NCI-H526 treated with DMSO at 0.1 percent for 48 hours (cell line): ENCODE measurements at regions not wholly inside any gene's neighbourhood (a gene's known extent, or its start where the extent isn't known, plus 50 kb on each side); places are given as distances from the start of the nearest gene placed in this dataset.
"Not testable (repeated sequence)": the region's sequence is repeated elsewhere in the genome, so short reads cannot be mapped to it uniquely, and the experiment has no call there.

Experiments
- DNase-seq: peaks from one replicate; lab custom pipeline; 2025; lab: John Stamatoyannopoulos, UW

DNA sequence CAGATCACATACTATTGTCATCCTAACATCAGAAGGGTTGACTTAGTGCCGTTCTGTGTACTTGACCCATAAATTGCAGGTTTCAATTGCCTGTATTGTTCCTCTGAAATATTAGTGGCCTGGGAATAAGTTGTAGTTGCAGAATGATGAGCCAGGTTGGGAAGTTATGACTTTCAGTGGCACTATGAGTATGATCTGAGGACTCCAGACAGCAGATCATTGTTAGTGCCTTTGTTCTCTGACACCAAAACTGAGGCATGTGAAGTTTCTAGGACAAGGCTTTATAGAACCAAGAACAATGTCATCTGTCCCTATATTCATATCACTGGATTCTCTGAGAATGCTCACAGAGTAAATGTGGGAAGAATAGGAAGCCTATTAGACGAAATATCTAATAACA lies 403.7 kb downstream of the STK39 start:
- no peak for DNase-seq

DNA sequence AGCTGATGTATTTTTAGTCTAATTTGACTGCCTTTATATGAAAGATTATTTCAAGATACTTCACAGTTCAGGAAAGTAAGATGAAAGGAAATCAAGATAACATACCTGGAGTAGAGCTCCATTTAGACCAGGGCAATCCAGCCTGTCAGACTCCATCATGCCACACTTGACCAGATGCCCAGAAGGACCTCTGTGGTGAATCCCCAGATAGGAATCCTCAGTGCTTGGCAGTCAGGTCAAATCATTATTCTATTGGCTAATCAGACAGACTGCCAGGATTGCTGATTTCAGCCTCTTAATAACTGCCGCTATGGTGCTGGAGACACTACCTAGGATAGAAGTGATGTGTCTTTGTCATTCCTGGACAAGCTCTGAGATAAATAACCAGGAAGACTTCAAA lies 404.2 kb downstream of the STK39 start:
- no peak for DNase-seq

DNA sequence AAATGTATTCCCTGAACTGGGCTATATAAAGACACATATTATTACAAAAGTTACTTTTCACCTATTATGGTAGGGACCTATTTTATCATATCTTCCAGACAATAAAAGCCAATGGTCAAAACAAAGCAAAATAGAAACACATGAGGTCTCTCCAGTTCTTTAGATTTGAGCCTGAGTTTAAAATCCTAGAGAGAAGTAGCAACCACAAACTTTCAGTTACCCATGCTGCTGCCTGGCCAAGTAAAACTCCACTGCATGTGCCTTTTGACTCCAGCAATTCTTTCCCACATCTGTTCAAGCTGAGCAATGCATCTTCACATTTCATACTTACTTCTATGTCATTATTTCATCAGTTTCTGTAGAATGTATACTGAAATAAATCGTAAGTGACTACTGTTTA lies 405.3 kb downstream of the STK39 start:
- no peak for DNase-seq

GRCh38 chr2:167835290-167835689 lies 412.1 kb downstream of the STK39 start:
- DNase-seq, result not testable (repeated sequence)

- no peak for DNase-seq
These were observed 412.7 kb downstream of the STK39 start for GRCh38 chr2:167834707-167835106.

DNA sequence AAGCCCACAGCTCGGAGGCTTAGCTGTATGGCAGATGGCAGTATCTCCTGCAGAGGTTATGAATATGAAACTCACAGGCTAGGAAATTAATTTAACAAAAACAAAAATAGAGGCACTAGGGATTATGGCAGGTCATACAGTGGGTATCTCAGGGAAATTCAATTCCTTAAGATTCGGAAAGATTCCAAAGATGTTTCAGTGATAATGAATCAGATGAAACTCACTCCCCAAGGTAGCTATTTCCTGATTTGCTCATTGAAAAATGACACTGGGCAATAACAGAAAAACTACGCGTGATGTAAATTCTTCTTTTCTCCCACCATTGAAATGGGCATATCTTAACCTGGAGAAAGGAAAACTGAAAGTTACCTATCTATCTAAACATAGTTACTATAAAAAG lies 414.1 kb downstream of the STK39 start:
- DNase-seq, result no peak

- peak; percentile 73 for DNase-seq
These were observed 414.5 kb downstream of the STK39 start for GRCh38 chr2:167832868-167833287.

GRCh38 chr2:167827352-167828097 lies 419.9 kb downstream of the STK39 start:
- no peak for DNase-seq

DNA sequence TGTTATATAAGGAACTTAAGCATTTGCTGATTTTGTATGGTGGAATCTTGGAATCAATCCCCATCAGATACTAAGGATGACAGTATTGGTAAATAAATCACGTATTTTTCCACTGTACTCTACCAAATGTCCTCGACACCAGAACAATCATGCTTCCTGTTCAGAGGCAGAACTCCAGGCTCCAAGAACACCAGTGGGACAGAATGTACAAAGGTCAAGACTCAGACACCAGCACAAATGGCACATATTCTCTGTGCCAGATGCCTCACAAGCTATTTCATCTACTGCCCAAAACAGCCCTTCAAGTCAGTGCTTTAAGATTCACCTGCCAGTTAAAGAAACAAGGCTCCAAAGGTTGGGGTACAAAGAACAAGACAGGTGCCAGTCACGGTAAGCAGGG lies 420.5 kb downstream of the STK39 start:
- no peak for DNase-seq

DNA sequence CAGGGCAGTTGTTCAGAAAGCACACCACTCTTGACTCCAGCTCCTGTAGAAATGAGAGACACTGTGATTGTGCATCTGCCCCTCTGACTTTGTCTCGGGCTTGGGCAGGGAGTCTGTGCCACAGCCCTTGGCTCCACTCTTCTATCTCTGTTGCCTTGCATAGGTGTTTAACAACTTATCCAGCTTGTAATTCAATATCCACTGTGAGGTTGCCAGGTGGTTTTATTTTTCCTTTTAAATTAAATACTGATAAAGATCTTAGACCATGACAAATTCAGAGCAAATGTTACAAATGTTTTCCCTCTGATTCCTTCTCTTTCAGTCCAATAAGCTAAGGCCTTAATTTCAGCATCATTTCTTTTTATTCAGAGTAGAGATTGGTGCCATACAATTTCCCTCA lies 421.7 kb downstream of the STK39 start:
- no peak for DNase-seq

DNA sequence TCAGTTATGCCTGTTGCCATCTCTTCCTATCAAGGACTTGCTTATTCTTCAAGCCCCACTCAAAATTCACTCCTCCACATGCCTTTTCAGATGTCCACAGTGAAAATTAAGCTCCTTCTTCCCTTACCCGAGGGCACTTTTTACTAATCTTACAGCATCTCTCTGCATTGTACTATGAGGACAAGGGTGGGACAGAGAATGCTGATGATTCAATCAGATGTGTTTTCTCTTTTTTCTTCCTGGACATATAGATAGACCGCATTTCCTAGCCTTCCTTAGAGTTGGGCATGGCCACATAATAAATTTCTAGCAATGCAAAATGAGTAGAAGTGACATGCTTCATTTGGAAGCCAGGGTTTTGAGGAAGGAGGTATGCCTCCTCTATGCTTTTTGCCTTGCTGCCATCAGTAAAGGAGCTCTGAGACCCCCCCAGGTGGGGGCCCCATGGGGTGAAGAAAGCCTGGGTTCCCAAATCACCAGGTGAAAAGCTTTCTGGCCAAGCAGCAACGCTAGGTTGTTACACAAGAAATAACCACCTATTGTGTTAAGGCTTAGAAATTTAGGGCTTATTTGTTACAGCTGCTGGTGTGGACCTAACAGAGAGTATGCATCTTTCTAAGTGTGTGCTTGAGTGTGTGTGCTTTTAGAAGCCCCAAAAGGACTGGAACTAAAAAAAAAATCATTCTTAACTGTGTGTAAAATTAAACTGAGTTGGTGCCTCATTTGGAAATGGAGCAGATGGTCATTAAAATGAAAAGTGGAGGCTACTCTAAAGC lies 424.5 kb downstream of the STK39 start:
- no peak for DNase-seq

DNA sequence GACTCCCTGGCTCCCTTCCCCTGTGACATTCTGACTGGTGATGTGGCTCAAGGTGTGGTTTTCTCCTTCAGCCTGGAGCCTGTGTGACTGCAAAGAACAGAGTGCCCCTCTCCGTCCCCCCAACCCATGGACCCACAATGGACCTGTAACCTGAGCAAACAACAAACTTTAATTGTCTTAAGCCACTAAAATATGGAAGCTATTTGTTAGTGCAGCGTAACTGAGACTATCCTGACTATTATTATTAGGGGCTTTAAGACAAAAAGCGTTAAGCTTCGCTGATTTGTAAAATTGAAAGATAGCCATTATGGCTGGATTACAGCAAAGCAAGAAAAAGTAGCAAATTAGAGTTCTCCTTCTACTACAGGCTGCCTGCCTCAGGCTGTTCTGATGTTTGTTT lies 426.9 kb downstream of the STK39 start:
- DNase-seq, result no peak

DNA sequence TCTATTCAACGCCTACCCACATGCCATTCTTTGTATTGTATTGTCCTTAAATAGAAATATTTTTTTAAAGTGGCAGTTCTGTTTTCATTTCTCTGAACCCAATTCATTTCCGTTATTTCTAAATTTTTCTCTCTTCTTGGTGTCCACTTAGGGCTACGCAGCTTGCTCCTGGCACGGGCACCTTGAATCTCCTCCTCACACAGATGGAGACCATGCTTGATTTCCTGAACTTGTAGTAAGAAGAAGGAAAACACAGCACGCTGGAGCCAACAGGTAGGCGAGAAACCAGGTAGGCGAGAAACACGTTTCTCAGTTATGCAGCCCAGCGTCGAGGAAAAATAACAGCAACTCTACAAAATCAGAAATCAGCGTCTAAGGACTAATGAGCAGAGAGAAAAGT lies 428.9 kb downstream of the STK39 start:
- no peak for DNase-seq

DNA sequence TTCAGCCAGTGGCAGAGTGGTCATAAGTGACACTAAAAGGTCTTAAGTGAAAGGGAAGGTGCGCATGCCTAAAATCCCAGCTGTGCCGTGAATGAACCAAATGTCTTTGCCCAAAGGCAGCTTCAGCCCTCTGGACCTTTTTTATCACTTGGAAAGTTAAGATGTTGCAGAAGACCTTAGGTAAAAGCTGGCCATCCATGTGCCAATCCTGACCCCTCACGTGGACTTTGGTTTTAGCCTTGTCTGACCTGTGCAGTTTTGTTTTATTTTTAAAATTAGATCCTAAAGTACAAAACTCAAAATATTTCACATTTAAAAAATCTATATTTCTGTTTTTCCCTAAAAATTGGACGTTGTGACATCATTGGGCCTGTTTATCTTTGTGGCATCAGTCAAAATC lies 429.5 kb downstream of the STK39 start:
- DNase-seq, result no peak

GRCh38 chr2:167817422-167817821 lies 430.0 kb downstream of the STK39 start:
- DNase-seq, result no peak

DNA sequence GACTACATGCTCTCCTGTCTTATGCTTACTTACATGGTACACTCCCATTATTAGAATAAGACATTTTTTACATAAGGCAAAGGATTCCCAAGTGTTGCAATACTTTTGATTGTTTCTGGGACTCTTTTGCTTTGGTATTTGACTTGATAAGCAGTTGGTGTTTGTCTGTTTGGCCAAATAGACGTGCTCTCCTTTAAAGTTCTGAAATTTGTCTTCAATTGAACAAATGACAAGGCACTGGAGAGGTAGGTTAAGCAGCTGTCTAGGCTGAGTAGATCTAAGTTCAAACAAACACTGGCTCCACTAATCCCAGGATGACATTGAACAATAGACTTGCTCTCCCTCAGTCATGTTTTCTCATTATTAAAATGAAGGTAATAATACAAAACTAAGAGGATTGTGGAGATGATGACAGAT lies 430.5 kb downstream of the STK39 start:
- DNase-seq, result no peak

DNA sequence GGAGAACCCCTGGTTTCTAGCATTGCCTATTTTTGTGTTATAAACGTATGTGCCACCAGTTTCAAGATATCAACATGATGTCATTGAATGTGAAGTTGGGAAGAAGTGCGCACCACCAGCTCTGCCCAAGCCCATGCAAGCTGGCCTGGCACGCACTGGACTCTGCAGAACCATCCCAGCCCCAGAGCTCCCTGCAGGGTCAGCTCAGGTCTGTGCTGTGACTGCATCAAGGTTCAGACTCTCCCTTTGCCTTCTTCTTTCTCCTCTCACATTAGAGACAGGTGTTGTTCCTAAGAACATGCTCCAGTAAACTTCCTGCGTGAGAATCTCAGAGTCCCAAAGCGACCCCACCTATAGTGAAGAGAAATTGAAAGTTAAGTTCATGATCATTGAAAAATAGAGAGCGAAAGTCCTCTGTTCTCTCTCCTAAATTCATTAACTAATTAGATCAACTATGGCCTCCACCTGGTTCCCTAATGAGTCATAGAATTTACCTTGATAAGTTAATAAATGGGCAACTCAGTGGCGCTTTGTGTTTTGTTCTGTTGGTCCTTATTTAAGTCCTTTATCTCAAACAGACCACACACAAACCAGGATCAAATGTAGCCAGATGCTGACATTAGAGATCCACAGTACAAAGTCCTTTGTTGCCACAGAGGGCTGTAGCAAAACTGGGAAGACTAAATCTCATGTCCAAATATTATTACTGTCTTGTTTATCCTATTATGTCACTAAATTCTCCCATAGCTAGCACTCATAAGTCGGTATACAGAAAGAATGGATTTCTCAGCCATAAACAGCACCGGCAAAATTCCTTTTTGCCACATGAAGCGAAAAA lies 432.3 kb downstream of the STK39 start:
- DNase-seq, result no peak

GRCh38 chr2:167814482-167814880 lies 432.9 kb downstream of the STK39 start:
- not testable (repeated sequence) for DNase-seq

DNA sequence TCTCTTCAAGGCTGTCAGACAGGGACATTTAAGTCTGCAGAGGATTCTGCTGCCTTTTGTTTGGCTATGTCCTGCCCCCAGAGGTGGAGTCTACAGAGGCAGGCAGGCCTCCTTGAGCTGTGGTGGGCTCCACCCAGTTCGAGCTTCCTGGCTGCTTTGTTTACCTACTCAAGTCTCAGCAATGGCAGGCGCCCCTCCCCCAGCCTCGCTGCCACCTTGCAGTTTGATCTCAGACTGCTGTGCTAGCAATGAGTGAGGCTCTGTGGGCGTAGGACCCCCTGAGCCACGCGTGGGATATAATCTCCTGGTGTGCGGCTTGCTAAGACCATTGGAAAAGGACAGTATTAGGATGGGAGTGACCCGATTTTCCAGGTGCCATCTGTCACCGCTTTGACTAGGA lies 437.6 kb downstream of the STK39 start:
- DNase-seq, result not testable (repeated sequence)

- DNase-seq, result no peak
These were observed 443.9 kb downstream of the STK39 start for GRCh38 chr2:167803449-167803988.

- DNase-seq, result no peak
These were observed 452.7 kb downstream of the STK39 start for GRCh38 chr2:167794554-167795255.

DNA sequence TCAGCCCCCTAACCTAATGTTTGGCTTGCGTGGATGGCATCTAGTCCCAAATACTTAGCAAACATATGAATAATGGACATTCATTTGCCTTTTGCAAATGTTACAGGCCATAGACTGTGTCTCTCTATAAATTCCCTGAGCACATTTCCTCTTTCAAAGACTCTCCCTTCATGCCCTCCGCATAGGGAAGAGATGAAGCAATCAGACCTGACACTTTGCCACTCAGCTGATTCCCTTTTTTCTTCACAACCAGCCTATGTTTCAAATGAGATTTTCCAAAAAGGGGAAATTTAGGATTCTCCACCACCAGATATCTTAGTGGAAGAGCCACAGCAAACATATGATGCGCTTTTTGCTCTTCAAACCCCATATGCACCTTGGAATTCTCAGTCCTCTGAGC lies 453.7 kb downstream of the STK39 start:
- no peak for DNase-seq
